ENCODE measurements at regions not wholly inside any gene's neighbourhood (a gene's known extent, or its start where the extent isn't known, plus 50 kb on each side); places are given as distances from the start of the nearest gene placed in this dataset.

DNA sequence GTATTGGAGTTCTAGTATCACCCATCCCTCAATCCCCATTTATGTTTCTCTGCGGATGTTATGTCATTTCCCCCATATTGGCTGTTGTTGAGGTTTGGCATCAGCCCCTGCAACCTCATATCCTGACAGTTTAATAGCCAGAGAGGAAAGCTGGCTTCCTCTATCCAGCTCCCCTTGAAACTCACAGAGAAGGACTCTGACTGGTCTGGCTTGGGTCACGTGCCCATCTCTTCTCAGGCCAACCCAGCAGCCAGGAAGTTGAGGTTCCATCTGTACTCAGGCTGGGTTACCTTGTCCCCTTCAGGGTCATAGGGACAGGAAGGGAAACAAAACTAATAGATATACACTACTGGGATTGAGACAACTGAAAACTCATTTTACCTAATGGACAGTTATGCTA is 148.0 kb upstream of the SLC14A2 start:
- Histone ChIP-seq H3K9me3 (ENCODE audit: low read length) (no peaks in the 10 kb centered on the region), H3K4me2 (ENCODE audit: low read length) (no peak overlapping the region), H3K4me3 (ENCODE audit: low read length) (no peak overlapping the region), H3K9me2 (replicated peaks; ENCODE audit: low read length) (no peaks in the 10 kb centered on the region), H2AFZ (ENCODE audit: low read length) (no peak overlapping the region), H3K79me2 (ENCODE audit: low read length) (no peaks in the 10 kb centered on the region), H4K20me1 (ENCODE audit: low read length) (no peaks in the 10 kb centered on the region), H3K36me3 (ENCODE audit: low read depth, low read length) (no peaks in the 10 kb centered on the region), H3K27ac (ENCODE audit: low read length) (no peak overlapping the region), H3K9ac (ENCODE audit: low read length) (no peak overlapping the region), H3F3A (ENCODE audit: low read length, unreplicated experiment) (no peaks in the 10 kb centered on the region), H3K27me3 (ENCODE audit: low read length) (no peaks in the 10 kb centered on the region), H3K4me1 (ENCODE audit: insufficient read depth, low read length) (no peaks in the 10 kb centered on the region)
- ChIA-PET POLR2A (ENCODE audit: unreplicated experiment) (no interaction called here), CTCF (no interaction called here)
- no peak for DNase-seq
- TF ChIP-seq EZH2phosphoT487 (IDR thresholded peaks at IDR 0.05; ENCODE audit: borderline replicate concordance, low read length) (no peak), EZH2 (IDR thresholded peaks at IDR 0.05; ENCODE audit: low read length, unreplicated experiment) (no peak), CTCF (conservative IDR thresholded peaks at IDR 0.05; ENCODE audit: low read depth, low read length) (no peak)
- no peak for ATAC-seq
- intact Hi-C loops (cut with micrococcal nuclease), result no loop called here
- BruUV-seq (replicated peaks), result no TSS peak

GRCh38 chr18:45467945-45468344 is 147.3 kb upstream of the SLC14A2 start:
- no peaks in the 10 kb centered on the region for H3K27me3 ChIP-seq (ENCODE audit: low read length)
- H3F3A ChIP-seq (ENCODE audit: low read length, unreplicated experiment), result no peaks in the 10 kb centered on the region
- H3K79me2 ChIP-seq (ENCODE audit: low read length), result no peaks in the 10 kb centered on the region
- H3K9me3 ChIP-seq (ENCODE audit: low read length), result no peaks in the 10 kb centered on the region
- H3K36me3 ChIP-seq (ENCODE audit: low read depth, low read length), result no peaks in the 10 kb centered on the region
- H2AFZ ChIP-seq (ENCODE audit: low read length), result no peak overlapping the region
- H3K9me2 ChIP-seq (replicated peaks; ENCODE audit: low read length), result no peaks in the 10 kb centered on the region
- DNase-seq (no peak), ATAC-seq (no peak)
- no peak overlapping the region for H3K4me2 ChIP-seq (ENCODE audit: low read length)
- intact Hi-C loops (cut with micrococcal nuclease), result no loop called here
- H3K4me3 ChIP-seq (ENCODE audit: low read length), result no peak overlapping the region
- H4K20me1 ChIP-seq (ENCODE audit: low read length), result no peaks in the 10 kb centered on the region
- BruUV-seq (replicated peaks), result no TSS peak
- POLR2A ChIA-PET (ENCODE audit: unreplicated experiment), result no interaction called here
- CTCF ChIA-PET, result no interaction called here
- H3K27ac ChIP-seq (ENCODE audit: low read length), result no peak overlapping the region
- no peak overlapping the region for H3K9ac ChIP-seq (ENCODE audit: low read length)
- H3K4me1 ChIP-seq (ENCODE audit: insufficient read depth, low read length), result no peaks in the 10 kb centered on the region
- TF ChIP-seq EZH2 (IDR thresholded peaks at IDR 0.05; ENCODE audit: low read length, unreplicated experiment), result no peak
- TF ChIP-seq EZH2phosphoT487 (IDR thresholded peaks at IDR 0.05; ENCODE audit: borderline replicate concordance, low read length), result no peak
- no peak for TF ChIP-seq CTCF (conservative IDR thresholded peaks at IDR 0.05; ENCODE audit: low read depth, low read length)

DNA sequence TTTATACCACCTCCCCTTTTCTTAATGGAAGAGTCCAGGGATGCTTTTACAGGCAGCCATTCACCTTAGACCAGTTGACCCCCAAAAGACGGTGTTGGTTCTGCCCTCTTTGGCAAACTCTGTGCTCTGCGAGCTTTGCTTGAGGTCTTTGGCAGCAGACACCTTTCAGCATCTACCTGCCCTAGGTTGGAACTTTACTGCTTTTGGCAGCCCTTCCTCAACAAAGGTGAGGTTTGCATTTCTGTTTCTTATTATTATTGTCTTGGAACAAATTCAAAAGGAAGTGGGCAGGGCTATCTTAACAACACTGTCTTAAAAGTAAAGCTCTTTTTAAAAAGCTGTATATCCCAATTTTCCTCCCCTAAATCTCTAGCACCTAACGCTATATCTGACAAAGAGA is 136.4 kb upstream of the SLC14A2 start:
- Histone ChIP-seq H3K9ac (ENCODE audit: low read length) (no peak overlapping the region), H2AFZ (ENCODE audit: low read length) (no peak overlapping the region), H3K9me3 (ENCODE audit: low read length) (no peaks in the 10 kb centered on the region), H3K4me1 (ENCODE audit: insufficient read depth, low read length) (no peaks in the 10 kb centered on the region), H3K27ac (ENCODE audit: low read length) (no peak overlapping the region), H4K20me1 (ENCODE audit: low read length) (no peaks in the 10 kb centered on the region), H3K9me2 (replicated peaks; ENCODE audit: low read length) (no peaks in the 10 kb centered on the region), H3F3A (ENCODE audit: low read length, unreplicated experiment) (no peaks in the 10 kb centered on the region), H3K4me3 (ENCODE audit: low read length) (no peak overlapping the region), H3K27me3 (ENCODE audit: low read length) (no peaks in the 10 kb centered on the region), H3K36me3 (ENCODE audit: low read depth, low read length) (no peaks in the 10 kb centered on the region), H3K4me2 (ENCODE audit: low read length) (no peak overlapping the region), H3K79me2 (ENCODE audit: low read length) (no peaks in the 10 kb centered on the region)
- DNase-seq (no peak), ATAC-seq (no peak)
- POLR2A ChIA-PET (ENCODE audit: unreplicated experiment), result no interaction called here
- no peak for TF ChIP-seq EZH2phosphoT487 (IDR thresholded peaks at IDR 0.05; ENCODE audit: borderline replicate concordance, low read length)
- TF ChIP-seq CTCF (conservative IDR thresholded peaks at IDR 0.05; ENCODE audit: low read depth, low read length), result no peak
- no peak for TF ChIP-seq EZH2 (IDR thresholded peaks at IDR 0.05; ENCODE audit: low read length, unreplicated experiment)
- intact Hi-C loops (cut with micrococcal nuclease), result no loop called here
- no TSS peak for BruUV-seq (replicated peaks)
- CTCF ChIA-PET, result interaction anchor here (0.7 kb wide), 1 partner anchor 116 kb away, joined by 3 read pairs; no protein-coding TSS in a partner anchor

All from PC-3 (cell line).